ENCODE measurements at regions not wholly inside any gene's neighbourhood (a gene's known extent, or its start where the extent isn't known, plus 50 kb on each side); places are given as distances from the start of the nearest gene placed in this dataset.

DNA sequence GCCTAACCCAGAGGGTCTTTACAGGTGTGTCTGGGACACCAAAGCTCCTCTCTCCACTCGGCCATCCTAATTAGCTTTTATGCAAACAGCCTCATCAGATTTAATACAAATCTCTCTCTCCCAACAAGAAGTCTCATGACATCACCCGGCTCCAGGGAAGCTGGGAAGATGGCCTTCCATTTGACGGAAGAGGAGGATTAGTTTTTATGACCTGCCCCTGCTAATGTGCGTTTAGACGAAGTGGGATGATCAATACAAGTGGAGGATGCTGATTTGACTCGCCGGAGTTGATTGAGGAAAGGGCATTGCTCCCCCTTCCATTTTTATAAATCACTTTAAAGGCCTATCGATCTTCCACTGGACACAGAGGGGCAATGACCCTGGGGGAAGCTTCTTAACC, 239.2 kb downstream of the BCL11B start:
- Mint-ChIP-seq H3K27ac (ENCODE audit: unreplicated experiment) (no peak overlapping the region), H3K27me3 (ENCODE audit: insufficient read depth, unreplicated experiment) (peaks cover 6% of the 10 kb centered on the region), H3K36me3 (ENCODE audit: insufficient read depth, unreplicated experiment) (no peaks in the 10 kb centered on the region), H3K9me3 (ENCODE audit: unreplicated experiment) (peaks cover 10% of the 10 kb centered on the region), H3K4me3 (ENCODE audit: unreplicated experiment) (no peak overlapping the region), H3K4me1 (ENCODE audit: low read depth, unreplicated experiment) (no peaks in the 10 kb centered on the region)
- no peak for DNase-seq
- H3K4me3 ChIP-seq (ENCODE audit: low read depth, low read length), result no peak overlapping the region
- TF ChIP-seq, protein P1, sequence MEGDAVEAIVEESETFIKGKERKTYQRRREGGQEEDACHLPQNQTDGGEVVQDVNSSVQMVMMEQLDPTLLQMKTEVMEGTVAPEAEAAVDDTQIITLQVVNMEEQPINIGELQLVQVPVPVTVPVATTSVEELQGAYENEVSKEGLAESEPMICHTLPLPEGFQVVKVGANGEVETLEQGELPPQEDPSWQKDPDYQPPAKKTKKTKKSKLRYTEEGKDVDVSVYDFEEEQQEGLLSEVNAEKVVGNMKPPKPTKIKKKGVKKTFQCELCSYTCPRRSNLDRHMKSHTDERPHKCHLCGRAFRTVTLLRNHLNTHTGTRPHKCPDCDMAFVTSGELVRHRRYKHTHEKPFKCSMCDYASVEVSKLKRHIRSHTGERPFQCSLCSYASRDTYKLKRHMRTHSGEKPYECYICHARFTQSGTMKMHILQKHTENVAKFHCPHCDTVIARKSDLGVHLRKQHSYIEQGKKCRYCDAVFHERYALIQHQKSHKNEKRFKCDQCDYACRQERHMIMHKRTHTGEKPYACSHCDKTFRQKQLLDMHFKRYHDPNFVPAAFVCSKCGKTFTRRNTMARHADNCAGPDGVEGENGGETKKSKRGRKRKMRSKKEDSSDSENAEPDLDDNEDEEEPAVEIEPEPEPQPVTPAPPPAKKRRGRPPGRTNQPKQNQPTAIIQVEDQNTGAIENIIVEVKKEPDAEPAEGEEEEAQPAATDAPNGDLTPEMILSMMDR (IDR thresholded peaks at IDR 0.05; ENCODE audit: insufficient read depth in 1 of 2, low read depth in 1 of 2, low read length in 1 of 2, severe bottlenecking in 1 of 2, unreplicated experiment in 1 of 2), result no peak
- POLR2A ChIA-PET, result no interaction called here
- no peaks in the 10 kb centered on the region for H3K9me3 ChIP-seq
- BruUV-seq (replicated peaks), result no TSS peak
- H3K27me3 ChIP-seq (replicated peaks; ENCODE audit: control insufficient read depth, insufficient read depth, low read length), result no peaks in the 10 kb centered on the region
- H3K36me3 ChIP-seq (ENCODE audit: control insufficient read depth, insufficient read depth, low read length), result no peaks in the 10 kb centered on the region
- H3K4me1 ChIP-seq, result no peaks in the 10 kb centered on the region
- intact Hi-C loops (cut with micrococcal nuclease; ENCODE audit: unreplicated experiment), result no loop called here
- CTCF ChIA-PET, result no interaction called here

- Mint-ChIP-seq H3K4me1 (ENCODE audit: low read depth, unreplicated experiment) (no peaks in the 10 kb centered on the region), H3K36me3 (ENCODE audit: insufficient read depth, unreplicated experiment) (no peaks in the 10 kb centered on the region), H3K9me3 (ENCODE audit: unreplicated experiment) (peaks cover 10% of the 10 kb centered on the region), H3K27ac (ENCODE audit: unreplicated experiment) (no peak overlapping the region), H3K27me3 (ENCODE audit: insufficient read depth, unreplicated experiment) (peaks cover 6% of the 10 kb centered on the region), H3K4me3 (ENCODE audit: unreplicated experiment) (no peak overlapping the region)
- no peak overlapping the region for H3K4me3 ChIP-seq (ENCODE audit: low read depth, low read length)
- H3K9me3 ChIP-seq, result no peaks in the 10 kb centered on the region
- TF ChIP-seq, protein P1 (IDR thresholded peaks at IDR 0.05; ENCODE audit: insufficient read depth in 1 of 2, low read depth in 1 of 2, low read length in 1 of 2, severe bottlenecking in 1 of 2, unreplicated experiment in 1 of 2), result no peak
- ChIA-PET POLR2A (no interaction called here), CTCF (no interaction called here)
- H3K27me3 ChIP-seq (replicated peaks; ENCODE audit: control insufficient read depth, insufficient read depth, low read length), result no peaks in the 10 kb centered on the region
- DNase-seq, result no peak
- no TSS peak for BruUV-seq (replicated peaks)
- no peaks in the 10 kb centered on the region for H3K36me3 ChIP-seq (ENCODE audit: control insufficient read depth, insufficient read depth, low read length)
- H3K4me1 ChIP-seq, result no peaks in the 10 kb centered on the region
- intact Hi-C loops (cut with micrococcal nuclease; ENCODE audit: unreplicated experiment), result no loop called here
These were observed 238.0 kb downstream of the BCL11B start for GRCh38 chr14:99033951-99034350.

- no peaks in the 10 kb centered on the region for H3K4me1 ChIP-seq
- no peak overlapping the region for H3K4me3 ChIP-seq (ENCODE audit: low read depth, low read length)
- Mint-ChIP-seq H3K4me1 (ENCODE audit: low read depth, unreplicated experiment) (no peaks in the 10 kb centered on the region), H3K4me3 (ENCODE audit: unreplicated experiment) (no peak overlapping the region), H3K36me3 (ENCODE audit: insufficient read depth, unreplicated experiment) (no peaks in the 10 kb centered on the region), H3K27me3 (ENCODE audit: insufficient read depth, unreplicated experiment) (peaks cover 7% of the 10 kb centered on the region), H3K27ac (ENCODE audit: unreplicated experiment) (no peak overlapping the region), H3K9me3 (ENCODE audit: unreplicated experiment) (peaks cover 10% of the 10 kb centered on the region)
- no peaks in the 10 kb centered on the region for H3K36me3 ChIP-seq (ENCODE audit: control insufficient read depth, insufficient read depth, low read length)
- H3K9me3 ChIP-seq, result no peaks in the 10 kb centered on the region
- no peak for DNase-seq
- POLR2A ChIA-PET, result no interaction called here
- TF ChIP-seq, protein P1 (IDR thresholded peaks at IDR 0.05; ENCODE audit: insufficient read depth in 1 of 2, low read depth in 1 of 2, low read length in 1 of 2, severe bottlenecking in 1 of 2, unreplicated experiment in 1 of 2), result no peak
- H3K27me3 ChIP-seq (replicated peaks; ENCODE audit: control insufficient read depth, insufficient read depth, low read length), result no peaks in the 10 kb centered on the region
- intact Hi-C loops (cut with micrococcal nuclease; ENCODE audit: unreplicated experiment), result no loop called here
- no TSS peak for BruUV-seq (replicated peaks)
- CTCF ChIA-PET, result no interaction called here
These were observed 237.3 kb downstream of the BCL11B start for GRCh38 chr14:99034711-99035171.

Measured in Caco-2 (cell line).